HG03439 (cell line): ENCODE measurements at regions not wholly inside any gene's neighbourhood (a gene's known extent, or its start where the extent isn't known, plus 50 kb on each side); places are given as distances from the start of the nearest gene placed in this dataset.

Experiments used
- ATAC-seq: cut with Tn5 transposase; IDR thresholded peaks from one replicate; pipeline ENCODE4 v1.9.1; 2021; ENCODE audit warnings: mild to moderate bottlenecking, moderate library complexity; ENCODE audit not compliant: unreplicated experiment

DNA sequence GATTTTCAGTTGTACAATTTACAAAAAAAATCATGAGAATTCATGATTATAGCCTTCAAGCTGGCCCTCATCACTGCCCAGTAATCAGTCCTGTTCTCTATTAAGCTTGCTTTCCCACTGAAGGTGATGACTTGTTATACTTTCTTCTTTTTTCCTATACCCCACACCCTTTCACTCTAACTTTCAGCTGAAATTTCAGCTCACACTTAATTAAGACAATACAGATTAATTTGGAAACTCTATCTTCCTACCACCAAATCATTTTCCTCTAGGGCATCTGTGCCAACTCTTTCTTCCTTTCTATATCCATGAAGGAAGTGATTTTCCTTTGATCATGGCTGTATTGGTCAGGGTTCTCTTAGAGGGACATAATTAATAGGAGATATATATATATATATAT lies 449.9 kb downstream of the CD109 start:
- no peak for ATAC-seq

GRCh38 chr6:74137911-74138310 lies 441.9 kb downstream of the CD109 start:
- no peak for ATAC-seq

DNA sequence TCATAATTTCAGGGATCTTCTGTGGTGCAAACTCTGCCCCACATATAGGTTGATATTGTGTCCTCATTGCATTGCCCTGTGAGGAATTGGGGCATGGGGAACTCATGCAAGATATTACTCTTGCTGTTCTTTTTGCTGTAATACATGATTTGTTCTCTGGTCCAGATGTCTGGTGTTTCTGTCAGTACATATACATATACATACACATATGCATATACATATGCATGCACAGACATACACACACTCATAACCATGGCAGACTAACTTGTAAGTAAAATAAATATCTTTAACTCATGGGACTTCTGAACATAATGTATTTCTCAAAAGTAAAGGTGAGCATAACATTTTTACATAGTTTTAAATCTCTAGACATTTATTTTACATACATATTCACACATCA lies 438.3 kb downstream of the CD109 start:
- ATAC-seq = no peak

GRCh38 chr6:74133073-74133472 lies 437.1 kb downstream of the CD109 start:
- ATAC-seq = no peak

- ATAC-seq = no peak
Observed at GRCh38 chr6:74130641-74131040, 434.6 kb downstream of the CD109 start.

DNA sequence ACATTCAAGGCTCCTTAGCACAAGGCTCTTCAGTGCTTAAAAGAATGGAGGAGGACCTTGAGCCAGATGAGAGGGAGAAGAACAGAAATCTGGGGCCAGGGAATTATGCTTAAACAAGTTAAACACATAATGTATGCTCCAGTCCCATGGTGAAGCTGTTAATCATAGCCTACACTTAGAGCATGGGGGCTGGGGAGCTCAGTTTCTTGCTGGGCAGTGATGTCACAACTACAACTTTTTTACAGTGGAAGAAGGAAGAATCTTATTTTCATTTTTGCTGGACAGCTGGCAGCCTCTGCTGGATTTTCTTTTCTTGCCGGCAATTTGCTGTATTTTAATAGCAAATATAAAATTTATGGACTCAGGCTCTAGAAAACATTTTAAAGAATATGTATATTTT lies 432.5 kb downstream of the CD109 start:
- ATAC-seq = no peak

DNA sequence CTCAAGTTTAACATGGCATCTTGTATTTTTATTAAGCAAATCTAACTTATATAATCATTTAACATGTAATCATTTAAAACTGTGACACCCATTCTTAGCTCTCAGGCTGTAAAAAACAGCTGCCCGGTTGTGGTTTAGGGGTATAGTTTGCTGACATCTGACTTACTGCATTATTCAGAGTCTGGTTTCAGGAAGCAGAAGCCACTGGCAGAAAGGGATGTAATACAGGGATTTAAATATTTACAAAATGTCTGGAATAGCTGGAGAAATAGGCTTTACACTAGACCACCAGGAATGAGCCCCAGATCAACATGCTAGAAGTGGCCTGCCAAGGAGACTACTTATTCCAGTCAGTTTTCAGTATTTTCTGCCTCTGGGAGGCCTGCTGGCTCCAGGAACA lies 421.1 kb downstream of the CD109 start:
- no peak for ATAC-seq

DNA sequence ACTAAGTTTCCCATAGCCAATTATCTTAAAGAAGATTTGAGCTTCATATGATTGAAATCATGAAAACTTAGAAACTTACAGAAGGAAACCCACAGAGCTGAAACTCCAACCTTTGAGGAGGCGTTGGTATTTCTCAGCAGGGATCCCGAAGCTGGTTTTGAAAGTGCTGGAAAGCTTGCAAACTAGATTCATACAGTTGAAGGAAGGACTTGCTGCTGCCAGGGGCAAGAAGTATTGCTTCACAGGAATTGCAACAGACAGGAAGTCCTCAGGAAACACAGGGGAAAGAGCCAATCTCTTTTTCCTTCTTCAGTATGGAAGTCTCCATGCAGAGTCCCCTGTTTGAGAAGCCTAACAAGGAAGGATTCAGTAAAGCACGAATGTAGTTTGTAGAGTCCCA lies 419.7 kb downstream of the CD109 start:
- ATAC-seq = no peak

DNA sequence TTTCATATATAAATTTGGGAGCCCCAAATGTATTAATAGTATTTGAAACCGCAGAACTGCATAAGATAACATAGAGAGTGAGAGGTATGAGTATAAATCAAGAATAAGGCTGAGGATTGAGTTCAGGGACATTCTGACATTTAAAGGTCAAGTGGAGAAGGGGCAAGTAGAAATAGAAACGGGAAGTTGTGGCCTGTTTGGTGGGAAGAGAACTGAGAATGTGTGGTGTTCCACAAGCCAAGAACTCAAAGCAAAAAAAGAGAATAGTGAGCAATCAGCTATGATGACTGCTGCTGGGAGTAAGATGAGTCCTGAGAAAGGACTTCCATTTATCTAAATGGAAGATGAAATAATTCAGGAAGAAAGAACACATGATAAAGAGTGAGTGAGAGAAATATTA lies 418.4 kb downstream of the CD109 start:
- no peak for ATAC-seq

DNA sequence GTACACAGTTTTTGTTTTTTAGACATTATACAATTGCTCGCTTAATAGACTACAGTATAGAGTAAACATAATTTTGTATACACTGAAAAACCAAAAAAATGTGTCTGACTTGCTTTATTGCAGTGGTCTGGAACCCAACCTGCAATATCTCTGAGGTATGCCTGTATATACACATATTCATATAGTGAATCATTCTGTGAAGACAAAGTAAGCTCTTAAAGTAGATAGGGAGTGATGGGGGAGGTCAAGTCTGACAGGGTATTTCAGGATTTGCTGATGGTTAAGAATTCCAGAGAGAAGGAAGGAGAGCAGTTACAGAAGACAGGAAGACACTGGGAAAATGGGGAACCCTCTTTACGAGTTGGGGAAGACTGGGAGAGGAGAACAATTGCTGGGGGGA lies 417.9 kb downstream of the CD109 start:
- ATAC-seq = no peak

GRCh38 chr6:74103417-74103816 lies 407.4 kb downstream of the CD109 start:
- no peak for ATAC-seq

DNA sequence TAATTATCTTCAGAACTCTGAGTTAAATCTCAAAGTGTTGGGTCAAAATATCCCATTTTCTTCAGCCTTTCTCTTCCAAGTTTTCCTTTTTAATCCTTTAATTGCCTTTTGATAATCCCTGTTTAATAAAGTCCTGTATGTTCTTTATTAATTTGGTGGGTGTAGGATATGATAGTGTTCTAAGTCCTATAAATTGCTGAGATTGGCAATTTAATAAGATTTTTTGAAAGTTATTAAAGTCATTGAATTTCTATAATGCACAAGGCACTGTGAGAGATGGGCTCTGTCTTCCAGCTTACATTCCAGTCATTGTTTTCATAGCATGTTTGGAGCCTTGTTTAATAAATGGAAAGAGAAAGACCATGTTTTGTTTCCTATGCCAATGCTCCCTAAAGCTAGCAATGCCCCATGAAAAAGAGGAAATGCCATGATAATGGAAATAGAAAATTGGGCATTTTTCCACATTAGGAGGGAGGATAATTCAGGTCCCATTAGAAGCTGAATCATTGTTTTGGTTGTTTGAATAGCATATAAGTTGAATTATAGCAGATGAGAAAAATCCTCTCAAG lies 404.8 kb downstream of the CD109 start:
- no peak for ATAC-seq

GRCh38 chr6:74096329-74096728 lies 400.3 kb downstream of the CD109 start:
- no peak for ATAC-seq

DNA sequence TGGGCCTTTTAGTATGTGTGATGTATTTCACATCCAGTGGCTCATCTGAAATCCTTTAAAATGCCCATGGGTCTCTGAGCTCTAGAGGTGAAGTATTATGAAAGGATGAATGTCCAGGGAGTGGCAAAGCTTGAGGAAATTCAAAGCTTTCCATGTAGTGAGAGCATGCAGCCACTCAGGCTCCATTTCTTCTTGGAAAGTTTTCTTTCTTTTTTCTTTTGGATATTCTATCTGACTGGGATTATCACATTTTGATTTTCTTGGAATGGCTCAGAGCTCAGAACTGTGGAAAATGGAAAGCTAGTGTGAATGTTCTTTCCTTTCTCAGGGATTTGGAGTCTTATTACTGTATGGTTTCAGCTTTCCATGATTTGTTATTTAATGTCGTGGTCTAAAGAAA lies 397.4 kb downstream of the CD109 start:
- no peak for ATAC-seq

GRCh38 chr6:74091794-74092157 lies 395.8 kb downstream of the CD109 start:
- no peak for ATAC-seq

- no peak for ATAC-seq
Observed at GRCh38 chr6:74091136-74091793, 395.3 kb downstream of the CD109 start.

- ATAC-seq = no peak
Observed at GRCh38 chr6:74087899-74088298, 391.9 kb downstream of the CD109 start.

GRCh38 chr6:74075896-74076295 lies 379.9 kb downstream of the CD109 start:
- no peak for ATAC-seq

GRCh38 chr6:74075323-74075722 lies 379.3 kb downstream of the CD109 start:
- ATAC-seq = no peak

- no peak for ATAC-seq
Observed at GRCh38 chr6:74074645-74075044, 378.6 kb downstream of the CD109 start.

GRCh38 chr6:74073999-74074398 lies 378.0 kb downstream of the CD109 start:
- no peak for ATAC-seq

DNA sequence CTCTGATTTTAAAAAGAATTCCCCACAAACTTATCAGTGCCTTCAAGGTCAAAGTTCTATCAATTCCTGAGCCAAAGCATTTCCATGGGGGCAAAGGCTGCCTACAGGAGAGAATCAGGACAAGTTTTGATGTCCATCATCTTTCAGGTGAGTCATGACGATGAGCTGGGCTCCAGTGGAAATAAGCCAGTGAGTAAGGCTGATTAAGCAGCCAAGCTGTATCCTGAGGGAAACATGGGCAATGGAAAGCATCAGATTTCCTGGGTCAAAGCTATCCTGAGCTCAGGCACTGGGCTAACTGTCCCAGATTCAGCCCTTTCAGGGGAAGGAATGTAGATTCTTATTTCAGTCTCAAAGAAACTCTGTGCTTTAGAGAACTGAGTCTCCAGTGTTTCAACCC lies 377.4 kb downstream of the CD109 start:
- no peak for ATAC-seq

- no peak for ATAC-seq
Observed at GRCh38 chr6:74071214-74071613, 375.2 kb downstream of the CD109 start.
